ENCODE measurements at regions not wholly inside any gene's neighbourhood (a gene's known extent, or its start where the extent isn't known, plus 50 kb on each side); places are given as distances from the start of the nearest gene placed in this dataset.

GRCh38 chr2:192292478-192292877 is 97.7 kb upstream of the TMEFF2 start:
- Histone ChIP-seq H3K27me3 (replicated peaks in 1 of 2; ENCODE audit: control insufficient read depth in 2 of 2, insufficient read depth in 2 of 2, low read length in 1 of 2) (no peaks in the 10 kb centered on the region), H2AFZ (ENCODE audit: control insufficient read depth, low read depth, low read length) (no peak overlapping the region), H3K79me2 (ENCODE audit: control insufficient read depth, insufficient read depth, low read length) (no peaks in the 10 kb centered on the region), H3K36me3 (ENCODE audit: control insufficient read depth in 2 of 2, insufficient read depth in 2 of 2, low read length in 1 of 2) (no peaks in the 10 kb centered on the region), H3K27ac (ENCODE audit: control insufficient read depth, insufficient read depth) (no peak overlapping the region), H3K9me3 (replicated peaks; ENCODE audit: control insufficient read depth, insufficient read depth, low read length) (no peaks in the 10 kb centered on the region), H4K20me1 (ENCODE audit: control insufficient read depth, insufficient read depth) (no peaks in the 10 kb centered on the region), H3K4me1 (ENCODE audit: control insufficient read depth, insufficient read depth, low read length) (no peaks in the 10 kb centered on the region), H3K4me2 (ENCODE audit: control insufficient read depth, insufficient read depth) (no peak overlapping the region), H3K4me3 (no peak overlapping the region), H3K9ac (ENCODE audit: control insufficient read depth, insufficient read depth, low read length) (no peak overlapping the region)
- in situ Hi-C loops (cut with MboI), result no loop called here
- WGBS (ENCODE audit: insufficient coverage, insufficient replicate concordance, low lambda C conversion rate, missing lambda C conversion rate), result 36% methylated on average over 2 of the region's 2 CpGs
- TF ChIP-seq TARDBP (IDR thresholded peaks at IDR 0.05; ENCODE audit: borderline replicate concordance), result no peak
- TF ChIP-seq RBBP5 (conservative IDR thresholded peaks at IDR 0.05), result no peak
- no peak for TF ChIP-seq KDM1A (IDR thresholded peaks at IDR 0.05; ENCODE audit: borderline replicate concordance)
- TF ChIP-seq IKZF2 (IDR thresholded peaks at IDR 0.05), result no peak
- no peak for TF ChIP-seq HCFC1 (IDR thresholded peaks at IDR 0.05; ENCODE audit: low read length)
- TF ChIP-seq NFIC (IDR thresholded peaks at IDR 0.05; ENCODE audit: low read depth, low read length), result no peak
- TF ChIP-seq BCL11A (IDR thresholded peaks at IDR 0.05; ENCODE audit: low read depth, low read length), result no peak
- TF ChIP-seq TAF1 (IDR thresholded peaks at IDR 0.05; ENCODE audit: borderline replicate concordance, low read depth, low read length), result no peak
- TF ChIP-seq MYC (IDR thresholded peaks at IDR 0.05; ENCODE audit: insufficient read depth, insufficient read length, insufficient replicate concordance, low read length, severe bottlenecking), result no peak
- TF ChIP-seq YY1 (IDR thresholded peaks at IDR 0.05; ENCODE audit: low read depth, low read length), result no peak
- TF ChIP-seq BMI1 (IDR thresholded peaks at IDR 0.05; ENCODE audit: borderline replicate concordance), result no peak
- no peak for TF ChIP-seq SMAD1 (IDR thresholded peaks at IDR 0.05; ENCODE audit: low read depth, partially characterized antibody)
- FAIRE-seq (no peak), ATAC-seq (no peak), DNase-seq (ENCODE audit: low read depth, low spot score) (no peak)
- SMC1A ChIA-PET (ENCODE audit: uncharacterized antibody, unreplicated experiment), result interaction anchor here (0.7 kb wide), 1 partner anchor 11 kb away, joined by 3 read pairs; no protein-coding TSS in a partner anchor
- RAD21 ChIA-PET (ENCODE audit: unreplicated experiment), result no interaction called here
- CTCF ChIA-PET, result no interaction called here
- no TSS peak for BruUV-seq (replicated peaks)
- POLR2A ChIA-PET, result no interaction called here
- intact Hi-C loops (cut with micrococcal nuclease; ENCODE audit: unreplicated experiment), result no loop called here

All from GM12878 (cell line).